Thymus (tissue), 11 donors: ENCODE measurements at regions not wholly inside any gene's neighbourhood (a gene's known extent, or its start where the extent isn't known, plus 50 kb on each side); places are given as distances from the start of the nearest gene placed in this dataset.
"Not testable (repeated sequence)": the region's sequence is repeated elsewhere in the genome, so short reads cannot be mapped to it uniquely, and the experiment has no call there.

Experiments
- DNase-seq, 9 donors: peaks; one replicate each; pipeline ENCODE4 v3.0.0-alpha.2; 2013; ENCODE audit warnings: low spot score in 9 of 9, low read depth in 6 of 9, missing footprints in 1 of 9
- H3K27ac ChIP-seq, 2 donors: one replicate each; pipeline ENCODE4 v1.5.1; 2013; ENCODE audit warnings: control low read depth in 1 of 2, low read depth in 1 of 2, low read length in 1 of 2, mild to moderate bottlenecking in 1 of 2, moderate library complexity in 1 of 2
- H3K27me3 ChIP-seq, 2 donors: one replicate each; pipeline ENCODE4 v1.5.1; 2013; ENCODE audit warnings: low read length in 1 of 2; ENCODE audit not compliant: control insufficient read depth in 2 of 2, insufficient read depth in 1 of 2
- H3K36me3 ChIP-seq, 2 donors: one replicate each; pipeline ENCODE4 v1.5.1; 2013; ENCODE audit warnings: low read length in 1 of 2, mild to moderate bottlenecking in 1 of 2, moderate library complexity in 1 of 2; ENCODE audit not compliant: control insufficient read depth in 2 of 2, insufficient read depth in 2 of 2
- H3K4me1 ChIP-seq, 2 donors: one replicate each; pipeline ENCODE4 v1.5.1; 2013; ENCODE audit warnings: low read length in 2 of 2; ENCODE audit not compliant: control insufficient read depth in 2 of 2, insufficient read depth in 2 of 2
- H3K4me3 ChIP-seq, 2 donors: one replicate each; pipeline ENCODE4 v1.5.1; 2013; ENCODE audit warnings: low read length in 2 of 2, control low read depth in 1 of 2, mild to moderate bottlenecking in 1 of 2
- H3K9me3 ChIP-seq, 2 donors: one replicate each; pipeline ENCODE4 v1.5.1; 2013; ENCODE audit warnings: low read length in 1 of 2, mild to moderate bottlenecking in 1 of 2; ENCODE audit not compliant: control insufficient read depth in 2 of 2, insufficient read depth in 1 of 2
- WGBS: extraction: QIAGEN DNeasy Blood & Tissue Kit; methylation state at CpG from one replicate; pipeline ENCODE4 v1.1.7; 2013; 5-methylcytosine and 5-hydroxymethylcytosine counted together
- donor health status: healthy.

DNA sequence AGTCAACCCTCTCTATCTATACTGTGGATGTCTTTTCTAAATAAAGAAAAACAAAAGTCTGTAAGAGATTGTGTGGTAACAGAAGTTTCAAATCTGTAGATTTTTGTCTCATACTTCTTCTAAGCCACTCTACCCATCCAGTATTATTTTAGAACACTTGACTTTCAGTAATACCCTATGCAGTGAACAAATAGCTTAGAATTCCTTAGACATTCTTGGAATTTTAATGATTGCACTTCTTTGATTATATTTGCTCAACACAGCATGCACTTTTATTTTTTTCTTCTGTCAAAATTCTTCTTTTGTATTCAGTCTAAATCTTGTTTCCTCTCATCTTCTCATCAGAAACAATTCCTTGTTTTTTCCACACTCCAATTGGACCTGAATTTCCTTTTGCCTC lies 1080.2 kb downstream of the SUCLG1 start:
- Histone ChIP-seq H3K4me1 (no peaks in the 10 kb centered on the region), H3K4me3 (no peak overlapping the region), H3K36me3 (no peaks in the 10 kb centered on the region), H3K27ac (no peak overlapping the region), H3K27me3 (no peaks in the 10 kb centered on the region), H3K9me3 (peaks cover 0 to 7% of the 10 kb centered on the region in 2 donors)
- DNase-seq, result no peak

- H3K4me1 ChIP-seq, result no peaks in the 10 kb centered on the region
- WGBS, result 86% methylated on average over 2 of the region's 2 CpGs
- DNase-seq, result no peak
These were observed 1082.3 kb downstream of the SUCLG1 start for GRCh38 chr2:83376731-83377130.

DNA sequence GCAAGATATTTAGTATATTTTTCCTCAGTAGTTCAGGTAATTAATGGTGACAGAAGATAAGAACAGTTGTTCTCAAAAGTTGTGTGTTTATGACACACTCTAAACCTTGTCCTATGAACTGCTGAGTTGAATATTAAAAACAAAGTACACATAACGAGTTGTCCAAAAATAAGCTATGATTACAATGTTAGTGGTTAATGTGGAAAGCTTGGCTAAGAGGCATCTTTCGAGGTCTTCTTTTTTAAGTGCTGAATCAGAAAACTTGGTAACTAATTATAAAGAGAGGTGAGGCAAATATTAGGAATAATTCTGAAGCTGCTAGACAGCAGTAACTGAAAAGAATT lies 1088.7 kb downstream of the SUCLG1 start:
- 92% methylated on average over 2 of the region's 2 CpGs for whole genome bisulfite sequencing

More at GRCh38 chr2:83376731-83377130, 1082.3 kb downstream of the SUCLG1 start:
- Histone ChIP-seq H3K4me3 (no peak overlapping the region), H3K36me3 (no peaks in the 10 kb centered on the region), H3K9me3 (peaks cover 0 to 7% of the 10 kb centered on the region in 2 donors), H3K27me3 (no peaks in the 10 kb centered on the region), H3K27ac (no peak overlapping the region)

GRCh38 chr2:83369601-83370418 lies 1089.3 kb downstream of the SUCLG1 start:
- H3K4me1 ChIP-seq, result no peaks in the 10 kb centered on the region
- no peaks in the 10 kb centered on the region for H3K36me3 ChIP-seq
- no peak for DNase-seq
- no peak overlapping the region for H3K27ac ChIP-seq
- no peak overlapping the region for H3K4me3 ChIP-seq
- H3K9me3 ChIP-seq, result no peaks in the 10 kb centered on the region
- no peaks in the 10 kb centered on the region for H3K27me3 ChIP-seq
- 92% methylated on average over 6 of the region's 6 CpGs for WGBS

More for the DNA sequence above, 1088.7 kb downstream of the SUCLG1 start:
- Histone ChIP-seq H3K9me3 (no peaks in the 10 kb centered on the region), H3K4me3 (no peak overlapping the region), H3K36me3 (no peaks in the 10 kb centered on the region), H3K27ac (no peak overlapping the region), H3K27me3 (no peaks in the 10 kb centered on the region), H3K4me1 (no peaks in the 10 kb centered on the region)
- no peak for DNase-seq

DNA sequence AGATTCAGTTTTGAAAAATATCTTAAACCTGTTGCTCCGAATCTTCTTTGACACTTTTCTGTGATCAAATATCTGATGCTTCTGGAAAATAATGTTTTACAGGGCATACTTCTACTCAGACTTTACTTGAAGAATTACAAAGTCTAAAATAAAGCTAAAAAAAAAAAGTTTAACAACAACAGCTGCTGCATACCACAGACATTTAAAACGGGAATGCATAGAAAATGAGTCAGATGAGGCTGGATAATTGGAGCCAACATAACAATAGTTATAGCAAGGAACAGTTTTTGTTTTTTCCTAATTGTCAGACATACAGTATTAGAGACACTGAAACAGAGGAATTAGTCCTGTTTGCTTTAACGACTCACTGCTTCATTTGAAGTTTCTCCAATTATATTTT lies 1090.2 kb downstream of the SUCLG1 start:
- H3K4me3 ChIP-seq, result no peak overlapping the region
- no peaks in the 10 kb centered on the region for H3K9me3 ChIP-seq
- DNase-seq, result no peak
- WGBS, result 94% methylated on average over 3 of the region's 3 CpGs
- H3K27ac ChIP-seq, result no peak overlapping the region
- H3K4me1 ChIP-seq, result no peaks in the 10 kb centered on the region
- no peaks in the 10 kb centered on the region for H3K27me3 ChIP-seq
- H3K36me3 ChIP-seq, result no peaks in the 10 kb centered on the region

- Histone ChIP-seq H3K9me3 (no peaks in the 10 kb centered on the region), H3K27ac (no peak overlapping the region), H3K4me1 (no peaks in the 10 kb centered on the region), H3K4me3 (no peak overlapping the region), H3K36me3 (no peaks in the 10 kb centered on the region), H3K27me3 (no peaks in the 10 kb centered on the region)
- DNase-seq, result no peak
- WGBS, result 87% methylated on average over 2 of the region's 2 CpGs
These were observed 1090.6 kb downstream of the SUCLG1 start for GRCh38 chr2:83368461-83368860.

DNA sequence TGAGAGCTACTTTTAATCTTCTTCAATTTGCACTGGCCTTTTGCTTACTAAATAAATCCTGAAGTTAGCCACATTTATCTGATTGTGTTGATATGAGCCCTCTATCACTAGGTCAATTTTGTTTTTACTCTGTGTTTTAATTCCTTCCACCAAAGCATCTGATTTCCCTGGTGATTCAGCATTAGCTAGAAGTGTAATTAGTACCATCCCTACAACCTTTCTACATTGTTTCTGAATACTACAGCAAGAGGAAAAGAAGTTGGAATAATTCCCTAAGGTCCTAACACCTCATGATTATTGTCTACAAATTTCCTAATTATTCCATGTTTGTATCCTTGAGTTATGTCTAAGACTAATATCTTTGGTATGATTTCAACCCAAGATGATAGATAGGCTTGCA lies 1093.6 kb downstream of the SUCLG1 start:
- Histone ChIP-seq H3K27ac (no peak overlapping the region), H3K9me3 (no peaks in the 10 kb centered on the region), H3K4me3 (no peak overlapping the region), H3K36me3 (no peaks in the 10 kb centered on the region), H3K4me1 (no peaks in the 10 kb centered on the region), H3K27me3 (no peaks in the 10 kb centered on the region)
- no peak for DNase-seq

- no peak for DNase-seq
- Histone ChIP-seq H3K9me3 (no peaks in the 10 kb centered on the region), H3K27ac (no peak overlapping the region), H3K36me3 (no peaks in the 10 kb centered on the region), H3K4me1 (no peaks in the 10 kb centered on the region), H3K27me3 (no peaks in the 10 kb centered on the region), H3K4me3 (no peak overlapping the region)
- whole genome bisulfite sequencing, result 91% methylated on average over 2 of the region's 2 CpGs
These were observed 1094.8 kb downstream of the SUCLG1 start for GRCh38 chr2:83364264-83364663.

- H3K36me3 ChIP-seq, H3K27me3 ChIP-seq, H3K9me3 ChIP-seq, DNase-seq, H3K4me3 ChIP-seq, H3K27ac ChIP-seq, H3K4me1 ChIP-seq: not testable (repeated sequence)
These were observed 1095.9 kb downstream of the SUCLG1 start for GRCh38 chr2:83363138-83363537.
